ENCODE measurements at regions not wholly inside any gene's neighbourhood (a gene's known extent, or its start where the extent isn't known, plus 50 kb on each side); places are given as distances from the start of the nearest gene placed in this dataset.

GRCh38 chr10:121290674-121291073 lies 307.6 kb downstream of the FGFR2 start:
- DNase-seq (ENCODE audit: extremely low read depth, low read depth): no peak

- no peak for DNase-seq (ENCODE audit: extremely low read depth, low read depth)
These were observed 306.9 kb downstream of the FGFR2 start for GRCh38 chr10:121291376-121291775.

- DNase-seq (ENCODE audit: extremely low read depth, low read depth): no peak
These were observed 306.4 kb downstream of the FGFR2 start for GRCh38 chr10:121291823-121292222.

GRCh38 chr10:121292321-121292720 lies 305.9 kb downstream of the FGFR2 start:
- DNase-seq (ENCODE audit: extremely low read depth, low read depth): no peak

- DNase-seq (ENCODE audit: extremely low read depth, low read depth): no peak
These were observed 305.1 kb downstream of the FGFR2 start for GRCh38 chr10:121293110-121293509.

- no peak for DNase-seq (ENCODE audit: extremely low read depth, low read depth)
These were observed 303.6 kb downstream of the FGFR2 start for GRCh38 chr10:121294630-121295029.

- DNase-seq (ENCODE audit: extremely low read depth, low read depth): no peak
These were observed 301.9 kb downstream of the FGFR2 start for GRCh38 chr10:121296378-121296777.

- DNase-seq (ENCODE audit: extremely low read depth, low read depth): no peak
These were observed 301.2 kb downstream of the FGFR2 start for GRCh38 chr10:121296881-121297585.

- no peak for DNase-seq (ENCODE audit: extremely low read depth, low read depth)
These were observed 297.5 kb downstream of the FGFR2 start for GRCh38 chr10:121300723-121301122.

GRCh38 chr10:121302541-121303180 lies 295.6 kb downstream of the FGFR2 start:
- no peak for DNase-seq (ENCODE audit: extremely low read depth, low read depth)

- DNase-seq (ENCODE audit: extremely low read depth, low read depth): no peak
These were observed 294.9 kb downstream of the FGFR2 start for GRCh38 chr10:121303287-121303890.

GRCh38 chr10:121305066-121305465 lies 293.2 kb downstream of the FGFR2 start:
- DNase-seq (ENCODE audit: extremely low read depth, low read depth): no peak

GRCh38 chr10:121306159-121306673 lies 292.0 kb downstream of the FGFR2 start:
- DNase-seq (ENCODE audit: extremely low read depth, low read depth): no peak

GRCh38 chr10:121307411-121307980 lies 290.7 kb downstream of the FGFR2 start:
- no peak for DNase-seq (ENCODE audit: extremely low read depth, low read depth)

- no peak for DNase-seq (ENCODE audit: extremely low read depth, low read depth)
These were observed 290.2 kb downstream of the FGFR2 start for GRCh38 chr10:121308020-121308419.

- DNase-seq (ENCODE audit: extremely low read depth, low read depth): no peak
These were observed 289.1 kb downstream of the FGFR2 start for GRCh38 chr10:121309164-121309563.

GRCh38 chr10:121310151-121310711 lies 288.0 kb downstream of the FGFR2 start:
- DNase-seq (ENCODE audit: extremely low read depth, low read depth): no peak

GRCh38 chr10:121311812-121312443 lies 286.3 kb downstream of the FGFR2 start:
- no peak for DNase-seq (ENCODE audit: extremely low read depth, low read depth)

- no peak for DNase-seq (ENCODE audit: extremely low read depth, low read depth)
These were observed 285.7 kb downstream of the FGFR2 start for GRCh38 chr10:121312587-121312986.

- no peak for DNase-seq (ENCODE audit: extremely low read depth, low read depth)
These were observed 284.9 kb downstream of the FGFR2 start for GRCh38 chr10:121313119-121313875.
